ENCODE measurements at regions not wholly inside any gene's neighbourhood (a gene's known extent, or its start where the extent isn't known, plus 50 kb on each side); places are given as distances from the start of the nearest gene placed in this dataset.

GRCh38 chr5:1936413-1936812 lies 53.7 kb upstream of the IRX4 start:
- DNase-seq (ENCODE audit: low read depth), result no peak

- DNase-seq (ENCODE audit: low read depth), result no peak
Measured at GRCh38 chr5:1934801-1935429, 52.2 kb upstream of the IRX4 start.

GRCh38 chr5:1934056-1934394 lies 51.3 kb upstream of the IRX4 start:
- no peak for DNase-seq (ENCODE audit: low read depth)

- no peak for DNase-seq (ENCODE audit: low read depth)
Measured at GRCh38 chr5:1933364-1934055, 50.8 kb upstream of the IRX4 start.

All from fibroblast of the conjunctiva (primary cell).